HEK293 (cell line): ENCODE measurements at regions not wholly inside any gene's neighbourhood (a gene's known extent, or its start where the extent isn't known, plus 50 kb on each side); places are given as distances from the start of the nearest gene placed in this dataset.

Experiments used
- CTCF ChIA-PET: fragments of 350-600 bp; formaldehyde crosslinking; extraction: SDS; loops from one replicate; lab custom pipeline; 2021; ENCODE audit warnings: antibody characterized with exemption; lab: Yijun Ruan, JAX
- POLR2A ChIA-PET: fragments of 300-600 bp; formaldehyde crosslinking; extraction: SDS; loops from one replicate; lab custom pipeline; 2020; ENCODE audit warnings: antibody characterized with exemption, inconsistent platforms; lab: Yijun Ruan, JAX
- H3K27ac ChIP-seq: fragments of 200-500 bp; sonication (Bioruptor generic); 2 replicates; pipeline ENCODE4 v1.5.1; 2014; ENCODE audit warnings: low read depth, low read length, control low read depth, inconsistent platforms; ENCODE audit errors: extremely low read depth
- H3K36me3 ChIP-seq, 2 experiments: fragments of 200-500 bp in 1 of 2; sonication (Bioruptor generic) in 1 of 2; 1 replicate in 1 of 2; 2 replicates in 1 of 2; pipeline ENCODE4 v1.5.1; 2014 to 2017; ENCODE audit warnings: inconsistent platforms in 2 of 2, low read length in 2 of 2; ENCODE audit not compliant: control insufficient read depth in 2 of 2, insufficient read depth in 1 of 2
- H3K4me1 ChIP-seq: fragments of 200-500 bp; sonication (Bioruptor generic); 2 replicates; pipeline ENCODE4 v1.5.1; 2014; ENCODE audit warnings: mild to moderate bottlenecking, low read length, inconsistent platforms; ENCODE audit not compliant: control insufficient read depth, insufficient read depth
- H3K4me3 ChIP-seq: 2 replicates; pipeline ENCODE4 v1.5.1; 2011; ENCODE audit warnings: low read depth, mild to moderate bottlenecking, control low read depth, low read length, moderate library complexity
- H3K9me3 ChIP-seq: fragments of 200-500 bp; sonication (Bioruptor generic); 2 replicates; pipeline ENCODE4 v1.5.1; 2014; ENCODE audit warnings: low read depth, low read length, inconsistent platforms; ENCODE audit not compliant: control insufficient read depth, insufficient read depth
- ELK4 ChIP-seq: IDR thresholded peaks from 2 replicates; pipeline ENCODE4 v1.6.1; 2011; ENCODE audit warnings: mild to moderate bottlenecking, low read depth, low read length, borderline replicate concordance
- HOXD13 ChIP-seq: sonication (generic); formaldehyde crosslinking; IDR thresholded peaks from 2 replicates; pipeline ENCODE4 v1.8.0; 2022; ENCODE audit warnings: missing genetic modification reagents, borderline replicate concordance
- PRDM4 ChIP-seq: fragments of 450-650 bp; formaldehyde crosslinking; IDR thresholded peaks from 2 replicates; pipeline ENCODE4 v1.5.1; 2017; ENCODE audit warnings: missing biosample characterization, missing genetic modification characterization
- SALL2 ChIP-seq: fragments of 450-650 bp; formaldehyde crosslinking; IDR thresholded peaks from 2 replicates; pipeline ENCODE4 v1.5.0; 2017; ENCODE audit warnings: missing biosample characterization, mild to moderate bottlenecking, missing genetic modification characterization, borderline replicate concordance
- SCRT2 ChIP-seq: fragments of 450-650 bp; formaldehyde crosslinking; IDR thresholded peaks from 2 replicates; pipeline ENCODE4 v1.5.1; 2016; ENCODE audit warnings: missing biosample characterization, missing genetic modification characterization
- SETDB1 ChIP-seq: IDR thresholded peaks from one replicate; pipeline ENCODE4 v1.6.1; 2017; ENCODE audit warnings: mild to moderate bottlenecking, low read length, moderate library complexity, mixed read lengths; ENCODE audit not compliant: insufficient read length
- TCF7L2 ChIP-seq: IDR thresholded peaks from 2 replicates; pipeline ENCODE4 v1.6.1; 2011; ENCODE audit warnings: low read depth, mild to moderate bottlenecking, inconsistent platforms, low read length, moderate library complexity, borderline replicate concordance
- ZBTB20 ChIP-seq: fragments of 450-650 bp; formaldehyde crosslinking; IDR thresholded peaks from 2 replicates; pipeline ENCODE4 v1.5.1; 2016; ENCODE audit warnings: missing biosample characterization, missing genetic modification characterization
- ZFP3 ChIP-seq: fragments of 450-650 bp; formaldehyde crosslinking; IDR thresholded peaks from 2 replicates; pipeline ENCODE4 v1.5.1; 2016; ENCODE audit warnings: low read depth, missing biosample characterization, missing genetic modification characterization
- ZFP41 ChIP-seq: fragments of 450-650 bp; formaldehyde crosslinking; IDR thresholded peaks from 2 replicates; pipeline ENCODE4 v1.5.1; 2016; ENCODE audit warnings: missing biosample characterization, missing genetic modification characterization, borderline replicate concordance
- ZNF19 ChIP-seq: fragments of 450-650 bp; formaldehyde crosslinking; IDR thresholded peaks from 2 replicates; pipeline ENCODE4; 2016; ENCODE audit warnings: missing biosample characterization, missing genetic modification characterization, low read depth
- ZNF302 ChIP-seq: fragments of 450-650 bp; formaldehyde crosslinking; IDR thresholded peaks from 2 replicates; pipeline ENCODE4 v1.5.1; 2016; ENCODE audit warnings: missing biosample characterization, missing genetic modification characterization, low read depth
- ZNF362 ChIP-seq: fragments of 450-650 bp; formaldehyde crosslinking; IDR thresholded peaks from 2 replicates; pipeline ENCODE4 v1.5.1; 2016; ENCODE audit warnings: missing biosample characterization, missing genetic modification characterization
- ZNF37A ChIP-seq: fragments of 450-650 bp; IDR thresholded peaks from 2 replicates; pipeline ENCODE4 v1.5.1; 2018; ENCODE audit warnings: missing biosample characterization, missing genetic modification characterization
- ZNF398 ChIP-seq: fragments of 450-650 bp; formaldehyde crosslinking; IDR thresholded peaks from 2 replicates; pipeline ENCODE4 v1.5.1; 2017; ENCODE audit warnings: missing biosample characterization, missing genetic modification characterization
- ZNF501 ChIP-seq: fragments of 450-650 bp; formaldehyde crosslinking; IDR thresholded peaks from 2 replicates; pipeline ENCODE4 v1.5.1; 2016; ENCODE audit warnings: missing biosample characterization, missing genetic modification characterization
- ZNF514 ChIP-seq: fragments of 450-650 bp; formaldehyde crosslinking; IDR thresholded peaks from 2 replicates; pipeline ENCODE4 v1.5.1; 2016; ENCODE audit warnings: missing biosample characterization, missing genetic modification characterization
- ZNF530 ChIP-seq: fragments of 450-650 bp; formaldehyde crosslinking; IDR thresholded peaks from 2 replicates; pipeline ENCODE4 v1.5.1; 2016; ENCODE audit warnings: low read depth, missing biosample characterization, missing genetic modification characterization
- ZNF548 ChIP-seq: fragments of 450-650 bp; formaldehyde crosslinking; IDR thresholded peaks from 2 replicates; pipeline ENCODE4 v1.5.1; 2016; ENCODE audit warnings: missing biosample characterization, missing genetic modification characterization
- ZNF580 ChIP-seq: fragments of 450-650 bp; formaldehyde crosslinking; IDR thresholded peaks from 2 replicates; pipeline ENCODE4 v1.5.1; 2016; ENCODE audit warnings: missing biosample characterization, missing genetic modification characterization
- ZNF639 ChIP-seq: fragments of 450-650 bp; formaldehyde crosslinking; IDR thresholded peaks from 2 replicates; pipeline ENCODE4 v1.5.1; 2016; ENCODE audit warnings: missing biosample characterization, missing genetic modification characterization
- ZNF670 ChIP-seq: fragments of 450-650 bp; formaldehyde crosslinking; IDR thresholded peaks from 2 replicates; pipeline ENCODE4 v1.5.1; 2016; ENCODE audit warnings: missing biosample characterization, missing genetic modification characterization, low read depth
- ZNF677 ChIP-seq: fragments of 450-650 bp; IDR thresholded peaks from 2 replicates; pipeline ENCODE4 v1.5.0; 2018; ENCODE audit warnings: missing biosample characterization, mild to moderate bottlenecking, missing genetic modification characterization, moderate library complexity
- ZSCAN23 ChIP-seq: fragments of 450-650 bp; formaldehyde crosslinking; IDR thresholded peaks from 2 replicates; pipeline ENCODE4 v1.5.1; 2016; ENCODE audit warnings: missing biosample characterization, missing genetic modification characterization

GRCh38 chrX:13493659-13494058 is 75.7 kb upstream of the EGFL6 start (continued):
- TF ChIP-seq ELK4, result no peak
- no peak for TF ChIP-seq ZNF639 (tag by site-specific recombination)
- TF ChIP-seq HOXD13, result no peak
- TF ChIP-seq ZFP41 (tag by site-specific recombination), result no peak

- Histone ChIP-seq H3K4me3 (no peak overlapping the region), H3K27ac (no peak overlapping the region), H3K9me3 (no peaks in the 10 kb centered on the region), H3K4me1 (peaks cover 9% of the 10 kb centered on the region), H3K36me3 (no peaks in the 10 kb centered on the region)
- TF ChIP-seq ZNF548 (tag by site-specific recombination) (no peak), ZNF19 (tag by site-specific recombination) (no peak), TCF7L2 (no peak), ZNF670 (tag by site-specific recombination) (no peak), ZNF530 (tag by site-specific recombination) (no peak), ZNF501 (tag by site-specific recombination) (no peak), ZNF37A (tag by site-specific recombination) (no peak), ZBTB20 (tag by site-specific recombination) (no peak), ZNF677 (no peak)
- ChIA-PET CTCF (interaction anchor here (0.5 to 7.1 kb wide), 7 partner anchors 15 to 546 kb away, joined by 3 to 84 read pairs (median 5); no protein-coding TSS in a partner anchor), POLR2A (interaction anchor here (0.6 kb wide), 1 partner anchor 463 kb away, joined by 4 read pairs; no protein-coding TSS in a partner anchor)
Measured at GRCh38 chrX:13492286-13492685, 77.1 kb upstream of the EGFL6 start.

GRCh38 chrX:13491061-13491460 is 78.3 kb upstream of the EGFL6 start:
- ChIA-PET POLR2A (no interaction called here), CTCF (interaction anchor here (0.6 to 7.1 kb wide), 4 partner anchors 61 to 588 kb away, joined by 3 to 84 read pairs (median 3); no protein-coding TSS in a partner anchor)
- no peaks in the 10 kb centered on the region for H3K9me3 ChIP-seq
- no peaks in the 10 kb centered on the region for H3K36me3 ChIP-seq
- H3K27ac ChIP-seq, result no peak overlapping the region
- no peak overlapping the region for H3K4me3 ChIP-seq
- peaks cover 12% of the 10 kb centered on the region for H3K4me1 ChIP-seq
- no peak for TF ChIP-seq ZNF362 (tag by site-specific recombination)
- TF ChIP-seq ZNF548 (tag by site-specific recombination), result no peak
- no peak for TF ChIP-seq ZFP3 (tag by site-specific recombination)
- TF ChIP-seq ZNF302 (tag by site-specific recombination), result no peak
- TF ChIP-seq ZNF514 (tag by site-specific recombination), result no peak
- no peak for TF ChIP-seq ZNF398 (tag by site-specific recombination)
- no peak for TF ChIP-seq SCRT2 (tag by site-specific recombination)
- no peak for TF ChIP-seq SALL2 (tag by site-specific recombination)
- TF ChIP-seq ZSCAN23, result no peak
- TF ChIP-seq SETDB1, result no peak
- no peak for TF ChIP-seq PRDM4 (tag by site-specific recombination)
- TF ChIP-seq ZNF580 (tag by site-specific recombination), result no peak
